GM12875 (cell line): ENCODE measurements at regions not wholly inside any gene's neighbourhood (a gene's known extent, or its start where the extent isn't known, plus 50 kb on each side); places are given as distances from the start of the nearest gene placed in this dataset.

Experiments used
- H3K4me3 ChIP-seq: one replicate; pipeline ENCODE4 v1.5.1; 2011; ENCODE audit warnings: low read depth, low read length, control low read depth
- CTCF ChIP-seq: IDR thresholded peaks from 2 replicates; pipeline ENCODE4 v1.5.1; 2011; ENCODE audit warnings: low read depth, mild to moderate bottlenecking, control low read depth, inconsistent platforms, low read length, moderate library complexity, borderline replicate concordance; ENCODE audit not compliant: insufficient read depth

GRCh38 chr3:55170444-55170843, 242.6 kb upstream of the LRTM1 start:
- no peak for TF ChIP-seq CTCF
- no peak overlapping the region for H3K4me3 ChIP-seq

- TF ChIP-seq CTCF: no peak
Observed at GRCh38 chr3:55169608-55170072, 241.8 kb upstream of the LRTM1 start.

GRCh38 chr3:55169161-55169560, 241.3 kb upstream of the LRTM1 start:
- no peak for TF ChIP-seq CTCF

More at GRCh38 chr3:55169608-55170072, 241.8 kb upstream of the LRTM1 start:
- no peak overlapping the region for H3K4me3 ChIP-seq

GRCh38 chr3:55167586-55168317, 239.9 kb upstream of the LRTM1 start:
- no peak overlapping the region for H3K4me3 ChIP-seq
- TF ChIP-seq CTCF: no peak

More at GRCh38 chr3:55169161-55169560, 241.3 kb upstream of the LRTM1 start:
- H3K4me3 ChIP-seq: no peak overlapping the region

- no peak for TF ChIP-seq CTCF
- H3K4me3 ChIP-seq: no peak overlapping the region
Observed at GRCh38 chr3:55166576-55167555, 239.0 kb upstream of the LRTM1 start.

- no peak overlapping the region for H3K4me3 ChIP-seq
- no peak for TF ChIP-seq CTCF
Observed at GRCh38 chr3:55165704-55166405, 238.0 kb upstream of the LRTM1 start.
